Right lobe of liver (tissue), 4 donors: ENCODE measurements at regions not wholly inside any gene's neighbourhood (a gene's known extent, or its start where the extent isn't known, plus 50 kb on each side); places are given as distances from the start of the nearest gene placed in this dataset.

Source experiments
- CTCF ChIP-seq, 4 donors: fragments of 200-600 bp in 3 of 4; fragments of 450-650 bp in 1 of 4; IDR thresholded peaks; one replicate each; pipeline versions ENCODE4 v1.5.1 to v1.8.0; 2016 to 2022; ENCODE audit warnings: antibody characterized with exemption in 4 of 4, mild to moderate bottlenecking in 2 of 4
- POLR2A ChIP-seq: fragments of 450-650 bp; IDR thresholded peaks from one replicate; pipeline ENCODE4 v1.6.1; 2017; ENCODE audit warnings: antibody characterized with exemption, mild to moderate bottlenecking
- donor health status: DM: no; HTN: no; CAD: no.
- donor health status: DM: no; HTN: no; CAD: no.
- donor health status: DM: no; HTN: yes; CAD: no.

GRCh38 chr5:116842514-116842961 lies 267.9 kb upstream of the SEMA6A start:
- TF ChIP-seq CTCF (IDR thresholded peaks at IDR 0.05) (no peak), POLR2A (no peak)
